Activated CD8-positive, alpha-beta memory T cell treated with anti-CD3 and anti-CD28 coated beads for 48 hours (primary cell): ENCODE measurements at regions not wholly inside any gene's neighbourhood (a gene's known extent, or its start where the extent isn't known, plus 50 kb on each side); places are given as distances from the start of the nearest gene placed in this dataset.

Source experiments
- DNase-seq, 3 experiments: peaks; one replicate each; pipeline ENCODE4 v3.0.0-alpha.2; 2020; ENCODE audit warnings: low read depth in 2 of 3, low spot score in 2 of 3

DNA sequence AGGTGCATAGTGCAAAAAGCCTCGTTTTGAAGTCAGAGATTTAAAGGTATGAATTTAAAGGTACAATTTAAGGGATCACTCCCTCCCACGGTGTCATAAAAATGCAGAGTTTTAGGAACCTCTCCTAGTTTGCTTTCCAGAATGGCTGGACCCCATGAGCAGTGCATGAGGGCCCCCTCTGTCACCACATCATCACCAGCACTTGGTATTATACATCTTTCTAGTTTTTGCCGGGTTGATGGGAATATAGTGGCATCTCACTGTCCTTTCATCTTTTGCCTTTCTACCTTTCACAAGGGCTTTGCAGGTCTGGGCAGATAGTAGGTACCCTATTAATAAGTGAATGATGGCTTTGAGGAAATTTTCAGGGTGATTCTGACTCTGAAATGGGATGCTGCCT, 103.6 kb upstream of the AGBL1 start:
- no peak for DNase-seq

DNA sequence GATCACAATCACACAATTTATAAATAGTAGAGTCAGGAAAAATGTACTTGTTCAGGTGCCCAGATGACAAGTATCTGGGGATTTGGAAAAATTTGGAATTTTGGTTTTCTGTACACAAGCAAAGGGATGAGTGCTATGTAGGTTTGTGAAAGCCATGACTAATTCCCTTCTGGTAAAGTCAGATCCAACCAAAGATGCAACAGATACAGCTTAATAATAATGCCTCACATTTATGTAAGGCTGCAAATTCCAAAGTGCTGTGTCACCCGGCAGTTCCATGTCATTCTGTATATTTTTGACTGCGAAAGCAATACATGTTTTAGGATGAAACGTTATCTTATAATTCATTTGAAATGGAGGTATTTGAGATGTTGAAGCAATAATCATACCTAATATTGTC, 102.7 kb upstream of the AGBL1 start:
- no peak for DNase-seq

DNA sequence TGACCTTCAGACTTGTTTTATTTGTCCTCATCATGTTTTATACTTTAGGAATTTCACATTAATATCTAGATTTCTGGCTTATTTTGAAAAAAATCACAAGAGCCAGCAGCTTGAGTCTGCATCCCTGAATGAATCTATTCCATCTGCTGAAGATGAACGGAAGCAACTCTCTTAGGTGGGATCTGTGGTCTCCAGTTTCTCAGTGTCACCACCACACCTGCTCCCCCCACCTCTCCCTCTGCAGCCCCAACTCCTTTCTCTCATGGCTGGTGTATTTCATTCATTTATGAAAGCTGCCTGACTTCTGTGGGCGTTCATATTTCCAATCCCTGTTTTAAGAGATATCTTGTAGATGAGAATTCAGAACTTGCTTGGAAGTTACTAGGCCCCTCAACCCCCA, 102.1 kb upstream of the AGBL1 start:
- DNase-seq = no peak

DNA sequence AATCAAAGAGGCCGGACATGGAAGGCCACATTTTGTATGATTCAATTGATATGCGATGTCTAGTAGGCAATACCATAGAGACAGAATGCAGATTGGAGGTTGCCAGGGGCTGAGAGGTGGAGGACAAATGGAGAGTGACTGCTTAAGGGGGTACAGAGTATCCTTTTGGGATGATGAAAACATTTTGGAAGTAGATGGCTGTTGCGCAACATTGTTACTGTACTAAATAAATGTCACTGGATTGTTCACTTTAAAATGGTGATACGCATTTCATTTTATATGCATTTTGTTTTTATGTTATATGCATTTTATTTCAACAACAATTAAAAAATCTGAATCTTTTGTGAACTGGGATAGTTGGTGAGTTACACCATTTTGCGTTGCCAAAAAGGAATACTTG, 99.7 kb upstream of the AGBL1 start:
- no peak for DNase-seq

DNA sequence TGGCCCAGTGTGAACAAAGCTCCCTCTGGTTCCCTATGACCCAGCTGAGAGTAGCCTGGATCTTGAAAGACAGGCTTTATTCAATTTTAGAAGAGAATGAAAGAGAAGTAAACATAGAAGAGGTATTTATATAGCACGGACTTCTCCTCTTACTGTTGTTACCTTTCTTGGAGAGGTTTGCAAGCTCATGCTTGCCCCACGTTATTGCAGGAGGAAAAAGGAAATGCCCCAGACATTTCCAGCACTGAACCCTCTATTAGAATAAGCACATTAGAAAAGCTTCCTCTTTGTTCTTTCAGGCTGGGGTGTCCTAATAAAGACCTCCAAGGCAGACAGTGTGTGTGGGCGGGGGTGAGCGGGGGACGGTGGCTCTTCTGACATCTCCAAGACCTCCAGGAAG, 98.7 kb upstream of the AGBL1 start:
- DNase-seq = no peak

DNA sequence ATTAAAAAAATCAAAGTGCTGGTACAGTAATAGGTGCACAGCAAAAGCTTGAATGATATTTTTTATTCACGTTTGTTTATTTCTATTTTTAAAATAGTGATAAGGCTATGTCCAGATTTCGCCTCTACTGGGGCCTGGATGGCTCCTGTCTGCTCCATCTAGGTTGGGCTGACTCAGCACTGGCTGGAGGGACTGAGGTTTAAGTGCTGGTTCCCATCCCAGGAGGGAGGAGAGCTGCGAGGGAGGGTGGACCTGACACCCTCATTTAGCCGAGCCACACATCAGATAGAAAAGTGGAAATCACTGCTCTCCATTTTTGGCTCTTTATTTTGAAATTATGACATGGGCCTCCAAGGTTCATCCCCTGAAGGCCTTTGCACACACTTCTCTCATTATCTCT, 95.4 kb upstream of the AGBL1 start:
- no peak for DNase-seq

DNA sequence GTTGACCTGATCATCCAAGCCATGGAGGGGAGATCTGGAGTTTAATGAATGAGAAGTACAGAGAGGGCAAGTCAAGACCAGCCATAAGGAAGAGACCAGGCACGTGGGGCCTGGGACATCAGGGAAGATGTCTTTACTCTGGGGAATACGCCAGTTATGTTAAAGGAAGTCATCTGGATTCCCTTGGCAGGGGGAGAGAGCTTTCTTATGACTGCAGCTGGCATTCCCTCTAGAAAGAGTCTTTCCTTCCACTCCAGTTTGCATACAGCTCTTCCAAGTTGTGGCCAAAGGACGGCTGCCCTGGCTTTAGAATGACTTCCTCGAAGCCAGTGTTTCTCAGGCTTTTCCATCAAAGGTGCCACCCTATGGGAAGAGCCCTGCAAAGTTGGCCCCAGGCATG, 93.6 kb upstream of the AGBL1 start:
- no peak for DNase-seq

DNA sequence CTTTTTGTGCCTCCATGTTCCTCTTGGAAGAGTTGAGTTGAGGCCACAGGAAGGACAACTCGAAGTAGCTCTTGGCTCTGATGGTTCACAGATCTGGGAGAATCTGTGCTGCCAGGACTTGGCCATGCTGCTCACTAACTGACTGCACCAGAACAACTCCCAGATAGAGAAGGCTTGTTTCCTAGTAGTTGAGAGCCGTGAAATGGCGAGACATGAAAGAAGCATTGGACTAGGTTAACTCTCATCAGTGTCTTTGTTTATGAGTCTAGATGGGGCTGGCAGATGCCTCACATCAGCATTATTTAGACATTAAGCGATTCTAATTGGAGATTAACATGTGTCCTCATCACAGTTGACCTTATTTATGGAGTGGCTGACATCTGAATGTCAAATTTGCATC, 92.9 kb upstream of the AGBL1 start:
- no peak for DNase-seq

DNA sequence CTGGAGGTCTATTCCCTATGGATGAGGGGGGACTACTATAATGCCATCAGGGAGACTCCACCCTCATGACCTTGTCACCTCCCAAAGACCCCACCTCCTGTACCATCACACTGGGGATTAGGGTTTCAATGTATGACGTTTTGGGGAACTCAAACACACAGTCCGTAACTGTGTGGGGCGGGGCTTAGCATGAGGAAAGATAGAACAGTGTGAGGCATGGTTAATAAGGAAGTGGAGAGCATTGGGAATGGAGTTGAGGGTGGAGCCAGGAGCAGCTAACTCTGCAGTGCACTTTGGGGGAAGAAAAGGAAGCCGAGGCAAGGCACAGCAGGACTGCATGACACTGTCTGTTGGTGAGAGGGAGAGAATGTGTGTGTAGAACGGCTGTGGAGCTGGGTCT, 90.9 kb upstream of the AGBL1 start:
- no peak for DNase-seq

DNA sequence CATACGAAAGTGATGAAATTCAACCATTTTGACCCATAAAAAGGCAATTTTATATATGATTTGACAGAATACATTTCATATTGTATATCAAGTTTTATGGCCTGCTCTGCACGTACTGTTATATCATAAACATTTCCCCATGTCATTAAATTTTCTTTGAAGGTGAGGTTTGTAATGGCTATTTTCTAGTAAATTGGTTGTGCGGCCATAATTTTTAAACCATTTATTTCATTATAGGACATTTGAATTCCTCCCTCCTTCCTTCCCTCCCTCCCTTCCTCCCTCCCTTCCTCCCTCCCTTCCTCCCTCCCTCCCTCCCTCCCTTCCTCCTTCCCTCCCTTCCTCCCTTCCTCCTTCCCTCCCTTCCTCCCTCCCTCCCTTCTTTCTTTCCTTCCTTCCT, 87.4 kb upstream of the AGBL1 start:
- DNase-seq = no peak

DNA sequence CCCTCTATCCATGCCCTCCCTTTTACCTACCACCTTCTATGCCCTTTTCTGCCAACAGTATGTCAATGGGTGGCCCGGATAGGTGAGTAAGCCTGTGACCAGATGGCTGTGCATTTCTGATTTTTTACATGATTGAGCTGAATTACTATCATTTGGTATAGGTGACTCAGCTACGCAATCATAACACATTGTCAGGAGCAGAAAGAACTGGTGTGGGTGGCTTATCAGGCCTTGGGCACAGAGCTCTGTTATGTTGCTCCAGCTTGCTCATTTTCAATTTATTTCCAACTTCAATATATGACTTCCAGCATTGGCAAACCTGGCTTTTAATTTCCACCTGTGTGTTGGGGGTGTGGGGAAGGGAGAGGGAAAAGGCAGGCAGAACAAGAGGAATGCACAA, 86.6 kb upstream of the AGBL1 start:
- no peak for DNase-seq

DNA sequence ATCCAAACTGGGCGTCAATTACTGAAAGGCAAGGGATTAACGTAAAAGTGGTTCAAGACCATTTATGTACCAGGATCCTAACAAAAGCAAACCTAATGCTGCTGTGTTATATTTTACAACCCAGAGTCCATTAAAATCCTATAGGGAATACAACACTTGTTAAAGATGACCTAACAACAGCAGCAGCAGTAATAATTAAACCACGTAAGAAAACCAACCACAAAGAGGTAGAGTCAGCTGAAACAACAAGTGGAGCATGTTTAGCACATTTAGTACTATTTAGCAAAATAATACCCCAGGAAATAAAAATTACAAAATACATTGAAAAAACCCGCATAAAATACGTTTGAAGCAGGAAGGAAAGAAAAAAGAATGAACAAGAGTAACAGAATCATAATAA, 82.1 kb upstream of the AGBL1 start:
- DNase-seq = no peak

DNA sequence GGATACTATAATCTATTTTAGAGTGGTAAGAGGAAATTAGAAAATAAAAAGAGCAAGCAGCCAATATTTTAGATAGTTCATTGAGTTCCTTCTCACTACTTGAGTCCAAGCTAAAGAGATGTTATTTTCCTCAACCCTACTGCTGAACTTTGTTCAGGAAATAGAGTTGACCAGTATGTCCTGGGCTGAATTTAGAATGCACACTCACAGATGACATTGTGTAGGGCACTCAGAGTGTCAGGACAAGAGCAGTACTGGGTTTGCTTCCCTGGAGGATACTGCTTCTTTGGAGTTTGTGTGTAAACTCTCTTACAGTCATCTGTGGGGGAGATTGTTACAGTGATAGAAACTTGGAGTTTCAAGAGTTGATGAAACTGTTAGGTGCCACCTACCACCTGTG, 80.0 kb upstream of the AGBL1 start:
- DNase-seq = no peak

DNA sequence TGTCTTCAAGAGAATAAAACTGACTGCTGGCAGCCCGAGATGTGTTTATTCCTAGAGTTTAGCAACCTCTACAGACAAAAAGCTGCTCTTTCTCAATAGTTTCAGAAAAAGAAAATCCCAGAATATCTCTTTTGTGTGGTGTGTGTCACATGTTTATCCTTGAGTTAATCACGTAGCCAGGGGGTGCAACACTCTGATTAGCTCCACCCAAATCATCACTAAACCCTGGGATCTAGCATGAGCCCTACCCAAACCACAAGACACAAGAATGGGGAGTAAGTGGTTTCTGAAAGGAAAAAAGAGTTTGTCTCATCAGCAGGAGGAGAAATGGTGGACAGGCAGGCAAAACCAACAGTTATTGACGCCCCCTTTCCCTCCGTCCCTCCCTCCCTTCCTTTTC, 78.5 kb upstream of the AGBL1 start:
- no peak for DNase-seq

DNA sequence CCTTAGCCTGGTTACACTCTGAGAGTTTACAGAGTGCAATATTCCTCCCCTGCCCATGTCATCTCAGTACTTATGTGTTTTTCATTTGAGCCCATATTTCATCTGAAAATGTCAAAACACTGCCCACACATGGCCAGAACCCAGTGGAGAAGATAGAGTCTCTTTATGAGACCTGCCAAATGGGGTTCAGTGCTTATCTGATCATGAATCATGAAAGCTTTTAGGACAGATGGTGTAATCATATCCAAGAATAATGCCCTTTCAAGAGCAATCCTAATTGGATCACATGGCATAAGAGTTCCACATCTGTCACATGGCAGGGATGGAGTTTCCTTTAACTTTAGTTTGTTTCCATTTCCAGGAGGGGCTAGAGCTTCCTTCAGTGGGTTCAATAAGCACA, 77.2 kb upstream of the AGBL1 start:
- DNase-seq = no peak

DNA sequence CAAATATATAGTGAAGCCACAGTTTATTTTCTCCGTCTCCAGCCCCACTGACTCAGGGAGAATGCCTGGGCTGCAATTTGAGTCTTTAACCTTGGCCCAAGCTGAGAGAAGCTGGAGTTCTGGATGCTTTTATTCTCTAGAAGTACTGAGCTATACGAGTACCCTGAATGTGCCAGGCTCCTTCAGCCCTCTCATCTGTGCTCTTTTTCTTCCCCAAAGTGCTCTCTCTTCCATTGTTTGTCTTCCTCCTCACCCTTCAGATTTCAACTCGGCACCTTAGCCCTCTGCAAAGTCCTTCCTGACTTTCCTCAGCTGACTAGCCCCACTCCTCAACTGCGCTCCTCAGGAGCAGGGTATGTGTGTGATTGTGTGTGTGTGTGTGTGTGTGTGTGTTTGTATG, 75.6 kb upstream of the AGBL1 start:
- DNase-seq = no peak

DNA sequence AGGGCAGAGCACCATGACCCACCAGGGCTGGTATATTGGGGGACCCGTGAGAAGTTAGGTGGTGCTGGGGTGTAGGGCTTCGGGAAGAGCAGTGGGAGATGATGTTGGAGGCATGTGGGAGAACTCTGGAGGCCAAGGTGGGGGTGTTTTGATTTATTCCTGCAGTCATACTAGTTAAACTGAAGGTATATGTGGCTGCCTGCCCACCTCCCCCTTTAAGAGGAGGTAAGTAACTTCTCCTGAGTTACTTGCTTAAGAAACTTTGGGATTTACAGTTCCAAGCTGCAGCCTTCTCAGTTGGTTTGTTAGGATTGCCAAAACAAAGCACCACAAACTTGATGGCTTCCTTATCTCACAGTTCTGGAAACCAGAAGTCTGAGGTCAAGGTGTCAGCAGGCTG, 73.1 kb upstream of the AGBL1 start:
- DNase-seq = no peak

DNA sequence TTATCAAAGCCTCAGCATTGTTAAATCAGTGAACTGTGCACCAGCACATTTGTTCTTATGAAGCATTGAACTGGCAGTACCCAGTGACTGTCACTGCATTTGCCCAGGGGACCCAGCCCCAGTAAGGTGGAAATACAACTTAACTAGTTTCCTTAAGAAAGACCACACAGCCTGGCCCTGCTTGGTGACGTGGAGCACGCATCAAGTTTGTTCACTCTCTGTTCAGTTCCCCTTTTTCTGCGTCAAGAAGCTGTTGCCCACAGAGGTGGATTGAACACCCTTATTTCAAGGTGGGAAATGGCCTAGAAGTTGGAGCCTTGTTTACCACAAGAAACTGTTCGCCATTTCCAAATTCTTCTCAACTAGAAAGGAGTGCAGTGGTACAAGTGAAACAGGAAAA, 69.9 kb upstream of the AGBL1 start:
- DNase-seq = no peak

DNA sequence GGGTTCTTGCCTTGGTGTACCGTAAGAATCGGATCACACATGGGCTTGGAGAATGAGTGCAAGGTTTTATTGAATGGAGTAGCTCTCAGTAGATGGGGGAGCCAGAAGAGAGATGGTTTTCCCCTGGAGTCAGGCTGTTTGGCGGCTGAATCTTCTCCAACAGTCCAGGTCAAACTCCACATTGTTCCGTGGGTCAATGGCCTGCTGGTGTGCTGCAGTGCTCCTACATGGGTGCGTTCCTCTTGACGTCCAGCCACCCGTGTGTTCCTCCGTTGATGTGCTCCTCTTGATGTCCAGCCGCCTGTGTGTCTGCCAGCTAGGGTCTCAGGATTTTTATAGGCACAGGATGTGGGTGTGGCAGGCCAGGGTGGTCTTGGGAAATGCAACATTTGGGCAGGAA, 69.3 kb upstream of the AGBL1 start:
- DNase-seq = no peak

DNA sequence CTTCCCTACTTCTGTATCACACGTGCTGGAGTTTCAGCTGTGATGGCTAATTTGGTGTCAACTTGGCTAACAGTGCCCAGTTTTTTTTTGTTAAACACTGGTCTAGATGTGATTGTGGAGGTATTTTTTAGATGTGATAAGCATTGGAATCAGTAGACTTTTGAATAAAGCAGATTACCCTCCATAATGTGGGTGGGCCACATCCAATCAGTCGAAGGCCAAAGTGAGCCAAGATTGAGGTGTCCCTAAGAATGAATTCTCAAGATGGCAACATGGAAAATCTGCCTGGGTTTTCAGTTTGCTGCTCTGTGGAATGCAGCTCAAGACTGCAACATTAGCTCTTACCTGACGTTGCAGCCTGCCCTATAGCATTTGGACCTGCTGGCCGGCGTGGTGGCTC, 68.8 kb upstream of the AGBL1 start:
- no peak for DNase-seq

DNA sequence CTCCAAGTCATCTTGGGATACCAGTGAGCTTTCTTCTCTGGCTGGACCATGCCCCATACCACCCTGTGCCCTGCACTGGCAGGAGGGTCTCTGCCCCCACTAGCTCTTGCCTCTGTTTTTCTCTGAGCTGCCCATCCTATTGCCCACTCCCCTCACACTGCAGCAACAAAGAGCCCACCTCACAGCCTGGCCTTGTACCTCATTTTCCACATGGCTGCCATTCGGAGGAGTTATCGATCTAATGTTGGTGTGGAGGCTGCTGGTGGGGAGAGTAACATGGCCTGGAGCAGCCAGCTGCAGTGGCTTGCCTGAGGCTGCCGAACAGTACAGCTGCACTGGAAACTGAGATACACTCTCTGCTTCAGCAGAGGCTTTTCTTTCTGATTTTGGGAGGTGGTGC, 65.7 kb upstream of the AGBL1 start:
- DNase-seq = no peak

DNA sequence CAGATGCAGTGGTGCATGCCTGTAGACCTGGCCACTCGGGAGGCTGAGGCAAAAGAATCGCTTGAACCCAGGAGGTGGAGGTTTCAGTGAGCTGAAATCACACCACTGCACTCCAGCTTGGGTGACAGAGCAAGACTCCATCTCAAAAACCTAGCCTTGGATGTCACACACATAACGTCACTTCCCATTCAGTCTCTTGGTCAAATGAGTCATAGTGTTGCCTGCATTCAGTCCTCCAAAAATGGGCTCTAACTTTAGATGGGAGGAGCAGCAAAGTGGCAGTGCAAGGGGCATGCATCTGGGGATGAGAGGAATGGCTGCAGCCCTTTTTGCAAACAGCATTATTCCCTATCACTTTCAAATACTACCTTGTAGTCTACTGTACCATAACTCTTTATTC, 62.9 kb upstream of the AGBL1 start:
- no peak for DNase-seq

DNA sequence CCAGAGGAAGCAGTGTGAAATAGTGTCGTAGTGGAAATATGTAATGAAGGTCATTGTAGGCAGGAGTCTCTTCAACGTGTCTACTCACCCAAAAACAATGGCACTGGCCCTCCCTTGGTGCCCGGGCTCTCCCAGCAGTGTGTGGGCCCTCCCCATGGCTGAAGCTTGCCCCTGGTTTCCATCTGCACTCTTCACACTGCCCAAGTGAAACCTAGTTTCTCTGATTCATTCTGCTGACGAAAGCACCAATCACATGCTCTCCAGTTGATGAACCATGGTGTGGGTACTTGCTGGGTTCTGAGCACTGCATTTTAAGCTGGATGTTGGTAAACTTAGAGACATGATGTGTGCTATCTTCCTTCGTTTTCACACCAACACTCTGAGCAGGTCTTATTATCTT, 61.0 kb upstream of the AGBL1 start:
- DNase-seq = no peak
